HG03342 (cell line): ENCODE measurements at regions not wholly inside any gene's neighbourhood (a gene's known extent, or its start where the extent isn't known, plus 50 kb on each side); places are given as distances from the start of the nearest gene placed in this dataset.

Source experiments
- ATAC-seq: cut with Tn5 transposase; IDR thresholded peaks from one replicate; pipeline ENCODE4 v1.9.1; 2021; ENCODE audit warnings: mild to moderate bottlenecking, moderate library complexity; ENCODE audit not compliant: unreplicated experiment

DNA sequence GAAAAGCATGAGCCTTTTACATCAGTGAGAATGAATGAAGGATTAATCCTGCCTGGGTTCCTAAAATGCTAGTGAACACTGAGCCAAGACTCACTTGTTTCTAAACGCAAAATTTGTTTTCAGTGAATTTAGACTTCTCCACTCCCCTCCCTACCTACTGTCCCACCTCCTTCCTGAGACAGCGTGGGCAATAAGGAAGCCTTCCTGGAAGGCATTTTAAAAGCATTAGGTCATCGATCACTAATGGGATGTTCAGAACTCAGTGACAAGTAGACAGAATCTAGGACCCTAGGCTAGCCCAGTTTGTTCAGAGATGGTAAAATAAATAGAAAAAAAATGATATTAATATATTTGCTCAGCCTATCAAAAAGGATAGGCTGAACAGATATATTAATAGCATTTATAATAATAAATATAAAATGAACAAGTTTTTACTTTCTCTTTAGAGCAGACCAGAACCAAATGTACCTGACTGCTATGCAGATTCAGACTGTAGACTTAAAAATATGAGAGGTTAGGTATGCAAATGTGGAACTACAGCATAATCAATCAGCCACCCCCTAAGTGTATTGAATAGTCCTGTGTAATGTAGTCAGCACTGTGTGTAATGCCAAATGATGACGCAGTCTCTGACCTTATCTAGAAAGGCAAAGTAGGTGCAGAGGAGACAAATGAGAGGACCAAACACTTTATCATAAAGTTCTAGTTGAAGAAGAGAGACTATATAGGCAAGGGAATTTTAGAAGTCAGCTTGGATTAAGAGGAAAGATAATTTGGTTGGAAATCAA is 331.1 kb downstream of the GPAT3 start:
- ATAC-seq: no peak

DNA sequence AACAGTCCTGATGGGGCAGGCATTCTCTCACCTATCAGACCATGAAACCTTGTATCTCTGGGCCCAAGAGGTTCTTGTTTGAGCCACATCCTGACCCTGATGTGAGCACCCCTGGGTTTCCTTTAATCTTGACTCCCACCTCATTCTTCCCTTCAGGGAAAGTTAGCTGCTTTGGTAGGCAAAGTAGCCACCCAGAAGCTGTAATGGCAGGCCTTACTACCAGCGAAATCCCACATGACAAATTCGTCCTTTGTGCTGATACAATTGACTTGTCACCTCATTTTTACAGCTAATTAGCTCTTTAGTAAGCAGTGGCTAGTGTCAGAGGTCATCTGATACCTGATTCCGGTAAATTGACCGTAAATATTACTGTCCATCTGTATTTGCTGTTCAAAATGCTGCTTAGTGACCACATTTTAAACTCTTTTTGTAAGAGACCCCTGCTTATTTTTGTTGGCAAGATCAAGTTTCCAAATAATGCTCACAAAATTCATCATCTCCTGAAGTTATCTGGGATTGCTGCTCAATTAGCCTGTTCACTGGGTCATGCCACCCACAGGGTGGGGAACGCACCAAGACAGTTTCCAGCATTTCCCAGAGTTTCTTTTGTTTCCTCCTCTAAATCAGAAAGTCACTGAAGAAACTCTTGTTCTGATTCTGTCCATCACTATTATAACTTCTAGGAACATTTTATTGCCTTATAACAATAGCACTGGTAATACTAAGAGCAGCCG is 329.7 kb downstream of the GPAT3 start:
- no peak for ATAC-seq

DNA sequence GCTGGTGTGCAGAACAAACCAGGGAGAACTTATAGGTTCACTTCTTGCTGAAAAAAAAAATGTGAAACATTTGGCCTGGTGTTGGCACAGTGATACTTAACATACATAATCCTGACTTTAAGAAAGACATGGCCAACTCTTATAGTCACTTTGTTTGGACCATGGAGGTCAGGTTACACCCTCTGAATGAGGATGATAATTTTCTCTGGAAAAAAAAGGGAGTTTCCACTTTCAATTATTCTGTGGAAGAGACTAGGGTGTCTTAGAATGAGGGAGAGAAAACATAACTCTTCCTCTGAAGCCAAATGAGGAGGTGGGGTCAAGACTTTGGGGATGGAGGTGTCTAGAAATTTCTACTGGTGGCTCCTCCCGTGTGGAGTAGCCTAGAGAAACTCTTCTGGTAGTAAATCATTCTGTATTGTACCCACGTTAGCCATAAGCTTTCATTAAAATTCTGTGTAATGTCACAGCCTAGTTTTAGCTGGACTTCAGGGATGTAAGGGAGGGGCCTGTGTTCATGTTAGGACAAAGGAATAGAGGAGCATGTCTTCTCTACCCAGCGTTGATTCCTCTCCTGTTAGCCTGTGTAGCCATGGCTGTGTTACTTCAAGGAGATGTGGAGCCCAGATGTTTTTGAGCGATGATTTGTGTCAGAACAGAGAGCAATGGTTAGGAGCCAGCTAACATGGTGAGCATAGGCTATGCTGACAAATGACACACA is 328.3 kb downstream of the GPAT3 start:
- no peak for ATAC-seq

- no peak for ATAC-seq
These were observed 326.6 kb downstream of the GPAT3 start for GRCh38 chr4:83862471-83862870.

DNA sequence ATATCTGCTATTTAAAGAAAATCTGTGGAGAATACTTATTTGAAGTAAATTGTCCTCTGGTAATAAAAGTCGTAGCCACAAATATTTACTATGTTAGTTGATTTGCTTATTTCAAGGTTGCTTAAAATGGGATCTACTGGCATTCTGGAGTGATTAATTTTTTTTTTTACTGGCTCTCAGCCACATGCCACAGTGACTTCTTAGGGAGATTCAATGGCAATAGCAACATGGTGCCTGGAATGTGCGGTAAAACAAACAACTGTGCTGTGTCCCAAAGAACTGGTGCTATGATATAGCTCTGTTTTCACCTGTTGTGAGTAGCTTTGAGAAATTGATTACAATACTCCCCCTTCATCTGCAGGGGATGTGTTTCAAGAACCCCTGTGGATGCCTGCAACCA is 324.3 kb downstream of the GPAT3 start:
- ATAC-seq: no peak

DNA sequence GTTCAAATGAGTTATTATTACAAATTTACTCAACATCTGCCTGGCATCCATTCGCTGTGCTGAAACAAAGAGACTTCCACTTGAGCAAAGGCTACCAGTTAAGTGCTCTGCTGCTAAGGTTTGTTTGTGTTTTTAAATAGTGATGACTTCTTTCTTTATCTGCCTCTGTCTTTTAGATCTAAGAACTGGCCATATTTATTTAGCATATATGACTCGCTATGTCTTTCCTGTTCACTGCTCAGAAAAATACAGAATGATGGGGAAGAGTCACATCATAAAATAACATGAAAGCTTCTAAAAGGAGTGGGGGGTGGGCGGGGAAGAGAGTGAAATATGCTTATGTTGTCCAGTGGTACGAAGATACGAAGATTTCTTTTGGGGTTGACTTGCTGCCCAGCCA is 322.2 kb downstream of the GPAT3 start:
- no peak for ATAC-seq

DNA sequence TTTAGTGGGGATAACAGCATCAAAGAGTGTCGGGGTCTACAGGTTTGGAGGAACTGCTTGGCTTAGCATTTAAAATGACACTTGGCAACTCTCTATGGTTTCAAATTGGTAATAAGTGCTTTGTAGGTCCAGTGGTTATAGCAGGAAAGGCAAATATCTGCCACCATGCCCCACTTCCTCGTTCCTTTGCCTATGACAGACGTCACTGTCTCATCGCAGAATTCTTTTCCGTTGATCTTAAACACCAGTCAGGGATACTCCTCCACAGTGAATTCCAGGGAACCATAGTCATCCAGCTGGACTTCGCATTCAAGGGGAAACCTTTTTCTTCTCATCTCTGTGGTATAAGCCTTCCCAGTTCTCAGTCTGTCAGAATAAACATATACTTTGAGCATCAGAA is 319.1 kb downstream of the GPAT3 start:
- ATAC-seq: no peak

GRCh38 chr4:83852085-83852451 is 316.2 kb downstream of the GPAT3 start:
- ATAC-seq: no peak

- no peak for ATAC-seq
These were observed 315.6 kb downstream of the GPAT3 start for GRCh38 chr4:83851261-83852084.

GRCh38 chr4:83850435-83850834 is 314.5 kb downstream of the GPAT3 start:
- ATAC-seq: no peak

DNA sequence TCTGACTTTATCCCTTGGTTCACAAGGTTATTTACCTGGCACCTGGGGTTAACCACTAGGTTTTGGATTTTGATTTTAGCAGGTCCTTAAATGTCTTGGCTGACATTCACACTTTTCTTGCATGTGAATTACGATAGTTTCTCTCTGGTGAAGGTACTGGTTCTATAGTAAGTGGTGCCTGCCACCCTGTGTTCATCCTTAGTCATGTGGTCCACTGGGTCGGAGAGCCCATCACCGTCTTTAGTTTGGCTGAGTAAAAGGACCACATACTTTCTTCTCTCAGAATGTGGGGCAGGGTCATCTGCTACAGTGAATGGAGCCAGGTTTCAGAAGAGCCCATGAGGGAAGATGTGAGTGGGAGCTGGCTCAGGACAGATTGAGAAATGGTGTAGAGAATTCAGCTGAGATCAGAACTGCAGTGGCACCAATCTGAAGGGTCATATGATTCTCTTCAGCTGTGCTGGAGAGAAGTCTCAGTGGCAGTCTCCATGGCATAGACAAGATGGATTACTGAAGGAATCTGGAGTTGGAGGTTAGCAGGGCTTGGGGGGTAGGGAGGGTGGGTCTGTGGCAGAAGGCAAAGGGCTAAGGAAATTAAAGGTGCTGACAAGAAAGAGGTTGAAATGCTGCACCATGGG is 310.4 kb downstream of the GPAT3 start:
- no peak for ATAC-seq

DNA sequence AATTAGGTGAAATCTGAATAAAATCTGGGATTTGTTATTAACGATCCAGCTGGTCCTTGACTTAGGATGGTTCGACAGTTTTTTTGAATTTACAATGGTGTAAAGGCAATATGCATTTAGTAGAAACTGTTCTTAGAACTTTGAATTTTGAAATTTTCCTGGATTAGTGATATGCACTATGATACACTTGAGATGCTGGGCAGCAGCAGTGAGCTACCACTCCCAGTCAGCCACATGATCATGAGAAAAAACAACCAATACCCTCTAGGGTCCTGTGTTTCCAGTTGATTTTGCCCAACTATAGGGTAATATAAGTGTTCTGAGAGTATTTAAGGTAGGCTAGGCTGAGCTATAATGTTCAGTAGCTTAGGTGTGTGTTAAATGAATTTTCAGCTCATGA is 303.7 kb downstream of the GPAT3 start:
- no peak for ATAC-seq

GRCh38 chr4:83837614-83838308 is 301.9 kb downstream of the GPAT3 start:
- no peak for ATAC-seq

DNA sequence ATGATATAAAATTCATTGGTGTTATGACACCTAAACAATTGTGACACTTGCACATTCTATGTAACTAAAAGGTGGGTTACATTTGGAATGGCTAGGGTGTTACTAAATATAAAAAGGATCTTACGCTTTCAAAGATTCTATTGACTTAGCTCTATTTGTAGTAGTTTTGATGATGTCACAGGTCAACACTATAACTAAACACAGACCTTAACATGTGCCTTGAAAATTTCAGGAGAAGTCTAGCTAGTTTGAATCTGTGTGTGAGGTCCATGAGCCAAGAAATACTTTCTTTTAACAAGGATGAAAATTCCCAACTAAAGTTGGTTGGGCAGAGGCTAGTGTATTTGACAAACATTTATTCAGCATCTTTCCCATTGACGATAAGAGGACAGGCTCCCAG is 298.0 kb downstream of the GPAT3 start:
- no peak for ATAC-seq

DNA sequence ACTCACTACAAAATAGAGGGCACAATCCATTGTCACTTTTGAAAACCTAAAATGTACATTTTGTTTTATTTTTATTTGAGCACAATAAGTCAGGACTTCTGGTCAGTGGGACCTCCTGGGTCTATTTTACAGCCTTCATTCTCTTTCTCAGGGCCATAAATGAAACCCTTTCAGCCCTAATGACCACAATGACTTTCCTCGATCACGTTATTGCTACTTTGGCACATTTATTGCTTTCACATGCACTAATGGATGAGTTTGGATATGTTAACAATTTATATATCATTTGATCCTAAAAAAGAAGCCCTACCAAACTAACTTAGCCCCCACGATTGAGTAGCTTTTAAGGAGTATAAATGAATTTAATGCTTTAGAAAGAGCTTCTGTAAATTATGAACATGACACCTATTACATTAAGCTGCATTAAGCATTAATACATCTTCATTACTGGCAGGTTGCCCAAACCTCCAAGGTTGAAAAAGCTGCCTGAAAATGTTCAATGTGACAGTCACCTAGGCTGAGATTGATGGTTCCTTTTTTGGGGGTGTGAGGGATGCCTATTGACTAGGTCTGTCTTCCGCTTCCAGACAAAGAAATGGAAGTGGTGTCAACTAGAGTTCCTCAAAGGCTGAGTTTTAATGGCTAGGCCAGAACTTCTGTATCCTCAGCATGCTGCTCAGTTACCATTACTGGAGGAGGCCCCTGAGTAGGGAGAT is 296.4 kb downstream of the GPAT3 start:
- ATAC-seq: no peak

DNA sequence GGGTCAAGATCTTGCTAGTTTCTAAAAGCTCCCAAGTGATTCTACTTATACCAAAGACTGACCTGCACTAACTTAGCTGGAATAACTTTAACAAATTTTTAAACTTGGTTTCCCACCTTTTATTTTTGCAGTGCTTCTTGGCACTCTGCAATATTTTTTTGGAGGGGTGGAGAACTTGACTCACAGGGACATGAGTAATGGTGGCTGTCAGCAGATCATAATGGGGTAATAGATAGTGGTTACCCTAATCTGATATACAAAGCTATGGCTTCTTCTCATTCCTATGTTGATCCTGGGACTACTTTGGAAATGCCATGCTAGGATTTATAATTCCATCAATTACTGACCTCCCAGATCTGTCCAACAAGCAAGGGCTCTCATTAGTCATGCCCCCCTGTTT is 295.7 kb downstream of the GPAT3 start:
- ATAC-seq: no peak

DNA sequence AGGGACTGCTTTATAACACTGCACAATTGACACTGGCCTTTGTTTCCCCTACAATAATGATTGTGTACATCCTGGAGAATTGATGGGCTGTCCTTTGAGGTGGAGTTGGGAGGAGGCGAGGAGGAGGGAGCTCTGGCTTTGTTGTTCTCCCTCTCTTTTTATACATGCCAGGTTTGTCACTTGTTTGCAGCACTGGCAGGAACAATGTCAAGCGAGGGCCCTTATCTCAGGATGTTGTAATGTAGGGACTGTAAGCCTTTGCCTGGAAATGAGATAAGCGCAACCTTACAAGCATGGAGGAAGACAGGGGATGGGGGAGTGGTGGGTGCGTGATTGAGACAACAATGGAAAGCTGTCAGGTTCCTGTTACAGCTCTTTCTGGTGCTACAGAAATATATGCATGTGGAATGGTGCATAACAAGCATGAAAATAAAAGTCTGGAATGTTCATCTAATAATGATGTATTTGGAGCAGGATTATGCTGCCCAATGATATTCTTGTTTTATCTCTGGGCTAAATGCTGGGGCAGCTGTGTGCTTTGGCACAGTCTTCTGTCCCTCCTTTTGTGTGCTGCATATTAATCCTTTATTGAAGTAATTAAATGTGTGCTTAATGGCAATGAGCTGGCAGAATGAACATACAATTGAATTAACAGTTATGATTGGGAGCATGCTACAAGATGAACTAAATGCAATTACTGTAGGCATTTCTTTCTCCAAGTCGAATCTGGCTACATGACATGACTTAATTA is 294.4 kb downstream of the GPAT3 start:
- no peak for ATAC-seq

DNA sequence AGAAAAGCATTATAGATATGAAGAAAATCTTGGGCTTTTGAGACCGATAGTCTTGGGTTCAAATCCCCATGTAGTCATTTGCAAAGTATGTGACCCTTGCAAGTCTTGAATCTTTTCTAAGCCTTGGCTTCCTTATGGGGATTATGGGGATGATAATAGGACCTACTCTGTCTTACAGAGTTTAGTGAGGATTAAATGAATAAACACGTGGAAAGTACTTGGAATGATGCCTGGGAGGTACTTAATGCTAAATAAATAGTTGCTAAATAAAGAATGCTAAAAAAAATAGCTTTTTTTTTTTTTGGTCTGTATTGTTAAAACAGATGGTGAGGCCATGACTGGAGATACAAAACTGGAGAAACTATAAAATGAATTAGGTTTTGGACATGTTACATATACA is 292.7 kb downstream of the GPAT3 start:
- no peak for ATAC-seq

DNA sequence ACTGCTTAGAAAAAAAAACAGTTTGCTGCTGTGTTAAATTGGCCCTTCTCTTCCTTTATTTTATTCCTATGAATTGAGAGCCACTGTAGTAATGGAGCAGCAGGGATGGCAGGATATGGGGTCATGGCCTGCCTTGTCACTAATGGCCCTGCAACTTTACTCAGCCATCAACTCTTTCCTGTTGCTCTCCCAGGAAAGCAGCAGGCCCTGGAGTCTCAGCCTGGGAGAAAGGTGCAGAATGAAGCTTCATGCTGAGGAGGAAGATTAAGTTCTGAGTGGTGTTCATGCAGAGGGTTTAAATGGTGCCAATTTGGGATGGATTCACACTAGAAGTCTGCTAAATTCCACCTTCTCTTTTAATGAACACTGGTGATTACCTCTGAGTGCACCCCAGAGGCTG is 285.6 kb downstream of the GPAT3 start:
- ATAC-seq: no peak
